BLaER1 (cell line): ENCODE measurements at regions not wholly inside any gene's neighbourhood (a gene's known extent, or its start where the extent isn't known, plus 50 kb on each side); places are given as distances from the start of the nearest gene placed in this dataset.
"Not testable (repeated sequence)": the region's sequence is repeated elsewhere in the genome, so short reads cannot be mapped to it uniquely, and the experiment has no call there.

Experiments used
- H3K27ac ChIP-seq: shearing (Covaris generic); formaldehyde crosslinking; 2 replicates; pipeline ENCODE4 v1.8.1; 2022
- H3K27me3 ChIP-seq: shearing (Covaris generic); formaldehyde crosslinking; 2 replicates; pipeline ENCODE4 v1.8.1; 2022
- H3K36me3 ChIP-seq: shearing (Covaris generic); formaldehyde crosslinking; 2 replicates; pipeline ENCODE4 v1.8.1; 2022
- H3K4me1 ChIP-seq: shearing (Covaris generic); formaldehyde crosslinking; 2 replicates; pipeline ENCODE4 v1.8.1; 2022
- H3K4me2 ChIP-seq: shearing (Covaris generic); formaldehyde crosslinking; 2 replicates; pipeline ENCODE4 v1.8.1; 2022
- H3K4me3 ChIP-seq: shearing (Covaris generic); formaldehyde crosslinking; 2 replicates; pipeline ENCODE4 v1.8.1; 2022
- H3K9ac ChIP-seq: shearing (Covaris generic); formaldehyde crosslinking; 2 replicates; pipeline ENCODE4 v1.8.1; 2022
- H3K9me3 ChIP-seq: shearing (Covaris generic); formaldehyde crosslinking; 2 replicates; pipeline ENCODE4 v1.8.1; 2022
- H4K20me1 ChIP-seq: shearing (Covaris generic); formaldehyde crosslinking; 2 replicates; pipeline ENCODE4 v1.8.1; 2022
- Cebpa-rat ChIP-seq: shearing (Covaris generic); IDR thresholded peaks from 2 replicates; pipeline ENCODE4 v1.8.1; 2022

- H3K27ac ChIP-seq = no peak overlapping the region
- H3K9ac ChIP-seq = no peak overlapping the region
- H4K20me1 ChIP-seq = no peaks in the 10 kb centered on the region
- H3K4me3 ChIP-seq = no peak overlapping the region
- no peak overlapping the region for H3K4me2 ChIP-seq
- 0 out of 2 replicates have a peak, but pooled peaks cover 6% of the 10 kb centered on the region for H3K9me3 ChIP-seq
- H3K4me1 ChIP-seq = no peaks in the 10 kb centered on the region
- no peaks in the 10 kb centered on the region for H3K36me3 ChIP-seq
- H3K27me3 ChIP-seq = no peaks in the 10 kb centered on the region
- no peak for TF ChIP-seq Cebpa-rat
Observed at GRCh38 chr11:38824573-38824972, 2226.5 kb upstream of the RAG2 start.

- not testable (repeated sequence) for H4K20me1 ChIP-seq, H3K27ac ChIP-seq, H3K4me2 ChIP-seq, H3K36me3 ChIP-seq, H3K9ac ChIP-seq, H3K27me3 ChIP-seq, H3K4me1 ChIP-seq, H3K9me3 ChIP-seq, H3K4me3 ChIP-seq
Observed at GRCh38 chr11:38821786-38822185, 2223.8 kb upstream of the RAG2 start.

- no peak overlapping the region for H3K9ac ChIP-seq
- no peak overlapping the region for H3K4me2 ChIP-seq
- H3K4me1 ChIP-seq = no peaks in the 10 kb centered on the region
- H3K9me3 ChIP-seq = no peaks in the 10 kb centered on the region
- no peaks in the 10 kb centered on the region for H3K27me3 ChIP-seq
- H3K27ac ChIP-seq = no peak overlapping the region
- H3K36me3 ChIP-seq = no peaks in the 10 kb centered on the region
- no peak overlapping the region for H3K4me3 ChIP-seq
- no peak for TF ChIP-seq Cebpa-rat
- H4K20me1 ChIP-seq = no peaks in the 10 kb centered on the region
Observed at GRCh38 chr11:38819981-38820380, 2221.9 kb upstream of the RAG2 start.

- Histone ChIP-seq H4K20me1 (no peaks in the 10 kb centered on the region), H3K36me3 (no peaks in the 10 kb centered on the region), H3K9me3 (no peaks in the 10 kb centered on the region), H3K27me3 (no peaks in the 10 kb centered on the region), H3K4me1 (no peaks in the 10 kb centered on the region), H3K4me2 (no peak overlapping the region), H3K4me3 (no peak overlapping the region), H3K27ac (no peak overlapping the region), H3K9ac (no peak overlapping the region)
- TF ChIP-seq Cebpa-rat = no peak
Observed at GRCh38 chr11:38818720-38819119, 2220.7 kb upstream of the RAG2 start.

GRCh38 chr11:38814670-38815069, 2216.6 kb upstream of the RAG2 start:
- Histone ChIP-seq H3K4me3 (no peak overlapping the region), H3K4me1 (no peaks in the 10 kb centered on the region), H3K9ac (no peak overlapping the region), H3K27me3 (no peaks in the 10 kb centered on the region), H4K20me1 (no peaks in the 10 kb centered on the region), H3K9me3 (no peaks in the 10 kb centered on the region), H3K4me2 (no peak overlapping the region), H3K36me3 (no peaks in the 10 kb centered on the region), H3K27ac (no peak overlapping the region)
- no peak for TF ChIP-seq Cebpa-rat

- H3K4me2 ChIP-seq = no peak overlapping the region
- no peaks in the 10 kb centered on the region for H4K20me1 ChIP-seq
- H3K27me3 ChIP-seq = no peaks in the 10 kb centered on the region
- no peak overlapping the region for H3K9ac ChIP-seq
- H3K4me3 ChIP-seq = no peak overlapping the region
- H3K36me3 ChIP-seq = no peaks in the 10 kb centered on the region
- no peak overlapping the region for H3K27ac ChIP-seq
- TF ChIP-seq Cebpa-rat = no peak
- H3K9me3 ChIP-seq = no peaks in the 10 kb centered on the region
- no peaks in the 10 kb centered on the region for H3K4me1 ChIP-seq
Observed at GRCh38 chr11:38809521-38809920, 2211.5 kb upstream of the RAG2 start.

- Histone ChIP-seq H3K27ac (no peak overlapping the region), H3K9me3 (no peaks in the 10 kb centered on the region), H3K4me1 (no peaks in the 10 kb centered on the region), H3K27me3 (no peaks in the 10 kb centered on the region), H4K20me1 (no peaks in the 10 kb centered on the region), H3K9ac (no peak overlapping the region), H3K4me3 (no peak overlapping the region), H3K36me3 (no peaks in the 10 kb centered on the region), H3K4me2 (no peak overlapping the region)
- TF ChIP-seq Cebpa-rat = no peak
Observed at GRCh38 chr11:38796281-38796680, 2198.2 kb upstream of the RAG2 start.

GRCh38 chr11:38795027-38795426, 2197.0 kb upstream of the RAG2 start:
- no peak for TF ChIP-seq Cebpa-rat
- H3K36me3 ChIP-seq = no peaks in the 10 kb centered on the region
- H3K4me2 ChIP-seq = no peak overlapping the region
- no peaks in the 10 kb centered on the region for H3K27me3 ChIP-seq
- H4K20me1 ChIP-seq = no peaks in the 10 kb centered on the region
- H3K4me1 ChIP-seq = no peaks in the 10 kb centered on the region
- no peak overlapping the region for H3K9ac ChIP-seq
- H3K9me3 ChIP-seq = no peaks in the 10 kb centered on the region
- no peak overlapping the region for H3K4me3 ChIP-seq
- H3K27ac ChIP-seq = no peak overlapping the region

- Histone ChIP-seq H3K36me3 (no peaks in the 10 kb centered on the region), H3K27ac (no peak overlapping the region), H3K4me2 (no peak overlapping the region), H3K4me3 (no peak overlapping the region), H4K20me1 (no peaks in the 10 kb centered on the region), H3K27me3 (no peaks in the 10 kb centered on the region), H3K9me3 (no peaks in the 10 kb centered on the region), H3K9ac (no peak overlapping the region), H3K4me1 (no peaks in the 10 kb centered on the region; the same call in 1 of the 2 replicates)
- TF ChIP-seq Cebpa-rat = no peak
Observed at GRCh38 chr11:38791346-38791961, 2193.4 kb upstream of the RAG2 start.

- H3K9ac ChIP-seq = no peak overlapping the region
- H4K20me1 ChIP-seq = no peaks in the 10 kb centered on the region
- H3K27ac ChIP-seq = no peak overlapping the region
- no peaks in the 10 kb centered on the region for H3K36me3 ChIP-seq
- no peak overlapping the region for H3K4me2 ChIP-seq
- no peak for TF ChIP-seq Cebpa-rat
- no peaks in the 10 kb centered on the region for H3K9me3 ChIP-seq
- H3K4me1 ChIP-seq = no peaks in the 10 kb centered on the region; the same call in 1 of the 2 replicates
- no peaks in the 10 kb centered on the region for H3K27me3 ChIP-seq
- H3K4me3 ChIP-seq = no peak overlapping the region
Observed at GRCh38 chr11:38788561-38788960, 2190.5 kb upstream of the RAG2 start.

GRCh38 chr11:38784164-38784563, 2186.1 kb upstream of the RAG2 start:
- H3K4me1 ChIP-seq = no peaks in the 10 kb centered on the region; the same call in 1 of the 2 replicates
- H4K20me1 ChIP-seq = no peaks in the 10 kb centered on the region
- H3K27ac ChIP-seq = no peak overlapping the region
- no peak overlapping the region for H3K4me3 ChIP-seq
- no peaks in the 10 kb centered on the region for H3K27me3 ChIP-seq
- no peak overlapping the region for H3K4me2 ChIP-seq
- H3K9ac ChIP-seq = no peak overlapping the region
- no peaks in the 10 kb centered on the region for H3K9me3 ChIP-seq
- H3K36me3 ChIP-seq = no peaks in the 10 kb centered on the region
- TF ChIP-seq Cebpa-rat = no peak; the same call in 1 of the 2 replicates
